ENCODE measurements at regions not wholly inside any gene's neighbourhood (a gene's known extent, or its start where the extent isn't known, plus 50 kb on each side); places are given as distances from the start of the nearest gene placed in this dataset.

GRCh38 chr2:23007631-23008235, 377.2 kb upstream of the KLHL29 start:
- Histone ChIP-seq H3K4me1 (no peaks in the 10 kb centered on the region), H3K9me3 (ENCODE audit: control insufficient read depth, low read length) (no peaks in the 10 kb centered on the region), H3K27ac (no peak overlapping the region), H2AFZ (no peak overlapping the region), H3K36me3 (ENCODE audit: control insufficient read depth, insufficient read depth, low read length) (no peaks in the 10 kb centered on the region), H3K4me2 (ENCODE audit: low read length) (no peak overlapping the region), H3K27me3 (ENCODE audit: control insufficient read depth, insufficient read depth, low read length) (no peaks in the 10 kb centered on the region), H3K4me3 (ENCODE audit: low read depth, low read length) (no peak overlapping the region), H3K79me2 (no peaks in the 10 kb centered on the region), H3K9ac (no peak overlapping the region)
- no peak for TF ChIP-seq CTCF (IDR thresholded peaks at IDR 0.05)

DNA sequence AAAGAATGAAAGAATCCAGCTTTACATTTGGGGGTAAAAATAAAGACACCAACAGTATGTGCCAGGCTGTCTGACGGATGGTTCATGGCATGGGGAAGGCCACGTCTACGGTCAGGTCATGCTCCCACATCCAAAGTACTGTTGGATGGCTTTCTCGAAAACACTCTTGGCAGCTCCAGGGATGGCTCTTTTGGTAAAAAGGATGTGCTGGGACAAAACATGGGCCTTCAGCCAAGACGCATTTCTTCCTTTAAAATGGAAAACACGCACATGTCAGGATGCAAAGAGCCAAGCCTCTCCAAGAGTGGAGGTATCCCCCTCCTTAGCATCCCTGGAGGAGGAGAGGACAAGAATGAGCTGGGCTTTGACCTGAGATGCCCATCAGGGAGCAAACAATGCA, 376.5 kb upstream of the KLHL29 start:
- Histone ChIP-seq H3K4me3 (ENCODE audit: low read depth, low read length) (no peak overlapping the region), H2AFZ (no peak overlapping the region), H3K4me2 (ENCODE audit: low read length) (no peak overlapping the region), H3K36me3 (ENCODE audit: control insufficient read depth, insufficient read depth, low read length) (no peaks in the 10 kb centered on the region), H3K27me3 (ENCODE audit: control insufficient read depth, insufficient read depth, low read length) (no peaks in the 10 kb centered on the region), H3K4me1 (no peaks in the 10 kb centered on the region), H3K27ac (no peak overlapping the region), H3K9me3 (ENCODE audit: control insufficient read depth, low read length) (no peaks in the 10 kb centered on the region), H3K79me2 (no peaks in the 10 kb centered on the region), H3K9ac (no peak overlapping the region)
- TF ChIP-seq CTCF (IDR thresholded peaks at IDR 0.05): no peak

DNA sequence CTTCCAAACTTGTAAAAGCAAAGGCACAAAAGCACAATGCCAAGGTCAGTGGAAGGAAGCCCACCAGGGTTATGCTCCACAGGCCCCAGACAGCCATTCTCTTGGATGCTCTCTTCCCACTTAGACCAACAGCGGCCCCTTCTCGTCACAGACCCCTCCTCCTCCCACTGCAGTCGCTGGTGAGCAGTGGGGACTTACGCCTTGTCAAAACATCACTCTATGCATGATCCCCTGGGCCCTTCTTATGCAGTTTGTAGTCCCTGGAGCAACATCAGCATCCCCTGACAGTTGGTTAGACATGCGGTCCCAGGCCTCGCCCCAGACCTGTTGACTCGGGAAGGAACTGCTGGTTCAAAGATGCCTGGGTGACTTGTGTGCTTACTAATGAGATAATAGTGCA, 376.0 kb upstream of the KLHL29 start:
- no peaks in the 10 kb centered on the region for H3K9me3 ChIP-seq (ENCODE audit: control insufficient read depth, low read length)
- no peak overlapping the region for H3K27ac ChIP-seq
- H3K4me1 ChIP-seq: no peaks in the 10 kb centered on the region
- no peaks in the 10 kb centered on the region for H3K27me3 ChIP-seq (ENCODE audit: control insufficient read depth, insufficient read depth, low read length)
- no peak overlapping the region for H2AFZ ChIP-seq
- H3K79me2 ChIP-seq: no peaks in the 10 kb centered on the region
- no peak overlapping the region for H3K9ac ChIP-seq
- H3K4me2 ChIP-seq (ENCODE audit: low read length): no peak overlapping the region
- no peak overlapping the region for H3K4me3 ChIP-seq (ENCODE audit: low read depth, low read length)
- H3K36me3 ChIP-seq (ENCODE audit: control insufficient read depth, insufficient read depth, low read length): no peaks in the 10 kb centered on the region
- no peak for TF ChIP-seq CTCF (IDR thresholded peaks at IDR 0.05)

- Histone ChIP-seq H3K36me3 (ENCODE audit: control insufficient read depth, insufficient read depth, low read length) (no peaks in the 10 kb centered on the region), H3K4me1 (no peaks in the 10 kb centered on the region), H3K9me3 (ENCODE audit: control insufficient read depth, low read length) (no peaks in the 10 kb centered on the region), H3K4me2 (ENCODE audit: low read length) (no peak overlapping the region), H3K4me3 (ENCODE audit: low read depth, low read length) (no peak overlapping the region), H3K27ac (no peak overlapping the region), H2AFZ (no peak overlapping the region), H3K9ac (no peak overlapping the region), H3K79me2 (no peaks in the 10 kb centered on the region), H3K27me3 (ENCODE audit: control insufficient read depth, insufficient read depth, low read length) (no peaks in the 10 kb centered on the region)
- TF ChIP-seq CTCF (IDR thresholded peaks at IDR 0.05): no peak
These were observed 375.3 kb upstream of the KLHL29 start for GRCh38 chr2:23009545-23010149.

- Histone ChIP-seq H3K79me2 (no peaks in the 10 kb centered on the region), H3K4me1 (no peaks in the 10 kb centered on the region), H3K9me3 (ENCODE audit: control insufficient read depth, low read length) (no peaks in the 10 kb centered on the region), H2AFZ (no peak overlapping the region), H3K4me3 (ENCODE audit: low read depth, low read length) (no peak overlapping the region), H3K27me3 (ENCODE audit: control insufficient read depth, insufficient read depth, low read length) (no peaks in the 10 kb centered on the region), H3K36me3 (ENCODE audit: control insufficient read depth, insufficient read depth, low read length) (no peaks in the 10 kb centered on the region), H3K4me2 (ENCODE audit: low read length) (no peak overlapping the region), H3K27ac (no peak overlapping the region), H3K9ac (no peak overlapping the region)
- no peak for TF ChIP-seq CTCF (IDR thresholded peaks at IDR 0.05)
These were observed 372.5 kb upstream of the KLHL29 start for GRCh38 chr2:23012499-23012898.

Data from parathyroid adenoma (tissue), 2 donors.